ENCODE measurements at regions not wholly inside any gene's neighbourhood (a gene's known extent, or its start where the extent isn't known, plus 50 kb on each side); places are given as distances from the start of the nearest gene placed in this dataset.

GRCh38 chr19:28244966-28245365 is 968.0 kb downstream of the UQCRFS1 start:
- no TSS peak for BruUV-seq (replicated peaks)
- intact Hi-C loops (cut with micrococcal nuclease; ENCODE audit: unreplicated experiment): loop anchor here (5.0 to 10.0 kb wide), 2 partner anchors 82 to 470 kb away; no protein-coding TSS in a partner anchor
- ChIA-PET CTCF (no interaction called here), POLR2A (ENCODE audit: low non-redundant PET) (no interaction called here)
- Histone ChIP-seq H3K27ac (ENCODE audit: low read depth, low read length, poor library complexity, severe bottlenecking) (no peak overlapping the region), H3K4me3 (ENCODE audit: low read depth, low read length, poor library complexity, severe bottlenecking) (no peak overlapping the region), H3K36me3 (ENCODE audit: insufficient read depth, low read length, poor library complexity, severe bottlenecking) (no peaks in the 10 kb centered on the region), H3K9me3 (ENCODE audit: low read depth, low read length, poor library complexity, severe bottlenecking) (peaks cover 17% of the 10 kb centered on the region), H3K4me1 (ENCODE audit: insufficient read depth, low read length, poor library complexity, severe bottlenecking) (no peaks in the 10 kb centered on the region), H3K27me3 (replicated peaks; ENCODE audit: insufficient read depth, low read depth, low read length, poor library complexity) (no peaks in the 10 kb centered on the region)
- no peak for DNase-seq (ENCODE audit: low spot score)
- no peak for TF ChIP-seq EZH2 (IDR thresholded peaks at IDR 0.05; ENCODE audit: borderline replicate concordance, low read depth, low read length, poor library complexity, severe bottlenecking)
- no peak for TF ChIP-seq CTCF (conservative IDR thresholded peaks at IDR 0.05; ENCODE audit: low read depth, low read length)

- TF ChIP-seq EZH2 (IDR thresholded peaks at IDR 0.05; ENCODE audit: borderline replicate concordance, low read depth, low read length, poor library complexity, severe bottlenecking) (no peak), CTCF (conservative IDR thresholded peaks at IDR 0.05; ENCODE audit: low read depth, low read length) (peak; percentile 59)
- CTCF ChIA-PET: no interaction called here
- intact Hi-C loops (cut with micrococcal nuclease; ENCODE audit: unreplicated experiment): loop anchor here (5.0 to 10.0 kb wide), 2 partner anchors 85 to 472 kb away; no protein-coding TSS in a partner anchor
- no peaks in the 10 kb centered on the region for H3K4me1 ChIP-seq (ENCODE audit: insufficient read depth, low read length, poor library complexity, severe bottlenecking)
- H3K27me3 ChIP-seq (replicated peaks; ENCODE audit: insufficient read depth, low read depth, low read length, poor library complexity): no peaks in the 10 kb centered on the region
- POLR2A ChIA-PET (ENCODE audit: low non-redundant PET): no interaction called here
- no TSS peak for BruUV-seq (replicated peaks)
- H3K4me3 ChIP-seq (ENCODE audit: low read depth, low read length, poor library complexity, severe bottlenecking): no peak overlapping the region
- peaks cover 8% of the 10 kb centered on the region for H3K9me3 ChIP-seq (ENCODE audit: low read depth, low read length, poor library complexity, severe bottlenecking)
- H3K27ac ChIP-seq (ENCODE audit: low read depth, low read length, poor library complexity, severe bottlenecking): no peak overlapping the region
- no peaks in the 10 kb centered on the region for H3K36me3 ChIP-seq (ENCODE audit: insufficient read depth, low read length, poor library complexity, severe bottlenecking)
- DNase-seq (ENCODE audit: low spot score): peak; percentile 43
Observed at GRCh38 chr19:28242317-28242927, 970.5 kb downstream of the UQCRFS1 start.

- TF ChIP-seq CTCF (conservative IDR thresholded peaks at IDR 0.05; ENCODE audit: low read depth, low read length) (peak; percentile 45), EZH2 (IDR thresholded peaks at IDR 0.05; ENCODE audit: borderline replicate concordance, low read depth, low read length, poor library complexity, severe bottlenecking) (no peak)
- no peaks in the 10 kb centered on the region for H3K36me3 ChIP-seq (ENCODE audit: insufficient read depth, low read length, poor library complexity, severe bottlenecking)
- H3K27me3 ChIP-seq (replicated peaks; ENCODE audit: insufficient read depth, low read depth, low read length, poor library complexity): no peaks in the 10 kb centered on the region
- H3K4me1 ChIP-seq (ENCODE audit: insufficient read depth, low read length, poor library complexity, severe bottlenecking): no peaks in the 10 kb centered on the region
- BruUV-seq (replicated peaks): no TSS peak
- ChIA-PET POLR2A (ENCODE audit: low non-redundant PET) (no interaction called here), CTCF (no interaction called here)
- intact Hi-C loops (cut with micrococcal nuclease; ENCODE audit: unreplicated experiment): no loop called here
- DNase-seq (ENCODE audit: low spot score): peak; percentile 31
- no peak overlapping the region for H3K4me3 ChIP-seq (ENCODE audit: low read depth, low read length, poor library complexity, severe bottlenecking)
- no peak overlapping the region for H3K27ac ChIP-seq (ENCODE audit: low read depth, low read length, poor library complexity, severe bottlenecking)
- H3K9me3 ChIP-seq (ENCODE audit: low read depth, low read length, poor library complexity, severe bottlenecking): peaks cover 20% of the 10 kb centered on the region
Observed at GRCh38 chr19:28239270-28239669, 973.7 kb downstream of the UQCRFS1 start.
